GM12874 (cell line): ENCODE measurements at regions not wholly inside any gene's neighbourhood (a gene's known extent, or its start where the extent isn't known, plus 50 kb on each side); places are given as distances from the start of the nearest gene placed in this dataset.

Experiments used
- CTCF ChIP-seq: IDR thresholded peaks from 2 replicates; pipeline ENCODE4 v1.5.1; 2011; ENCODE audit warnings: low read depth, mild to moderate bottlenecking, control low read depth, low read length, moderate library complexity; ENCODE audit not compliant: insufficient read depth

DNA sequence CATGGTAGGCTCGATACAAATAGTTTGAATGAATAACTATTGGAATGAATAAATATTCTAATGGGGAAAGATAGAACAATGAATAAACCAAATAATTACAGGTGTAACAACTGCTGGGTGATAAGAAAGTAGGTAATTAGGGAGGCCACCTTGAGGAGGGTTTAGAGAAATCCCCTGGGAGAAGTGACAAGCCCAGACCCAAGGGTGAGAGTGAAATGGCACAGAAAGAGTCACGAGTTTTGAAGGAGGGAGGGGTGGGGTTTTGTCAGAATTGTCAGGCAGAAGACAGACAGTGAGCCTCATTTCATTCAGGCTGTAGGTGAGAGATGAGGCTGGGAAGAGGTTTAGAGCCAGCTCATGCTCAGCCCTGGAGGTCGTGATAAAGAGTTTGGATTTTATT lies 71.6 kb upstream of the L3MBTL4 start:
- TF ChIP-seq CTCF = no peak

DNA sequence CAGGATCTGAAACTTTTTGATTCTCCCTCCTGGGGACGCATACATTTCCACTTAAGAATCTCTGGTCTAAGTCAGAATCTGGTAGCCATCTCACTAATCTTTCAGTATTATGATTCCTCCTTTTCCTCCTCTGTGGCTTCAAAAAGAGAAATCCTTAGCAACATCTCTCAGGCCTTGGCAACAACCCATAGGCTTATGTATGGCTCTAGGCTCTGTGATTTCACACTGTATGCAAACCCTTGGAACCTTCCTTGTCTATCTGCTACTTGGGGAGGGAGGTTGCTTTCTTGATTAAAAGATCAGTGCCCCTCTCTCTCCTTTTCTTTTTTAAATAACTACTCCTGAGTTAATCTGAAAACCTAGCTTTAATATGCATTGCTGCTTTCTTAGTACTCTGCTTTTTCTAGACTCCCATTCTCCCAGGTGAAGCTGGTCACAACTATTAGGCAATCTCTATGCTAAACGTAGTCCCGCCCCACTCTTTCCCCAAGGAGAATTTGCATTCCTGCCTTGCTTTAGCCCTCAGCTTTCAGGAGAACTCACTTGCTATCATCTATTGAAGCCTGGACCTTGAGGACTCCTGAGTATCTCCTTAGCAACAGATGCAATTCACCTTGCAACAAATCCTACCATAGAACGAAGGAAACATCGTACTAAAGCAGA lies 72.2 kb upstream of the L3MBTL4 start:
- TF ChIP-seq CTCF = no peak

DNA sequence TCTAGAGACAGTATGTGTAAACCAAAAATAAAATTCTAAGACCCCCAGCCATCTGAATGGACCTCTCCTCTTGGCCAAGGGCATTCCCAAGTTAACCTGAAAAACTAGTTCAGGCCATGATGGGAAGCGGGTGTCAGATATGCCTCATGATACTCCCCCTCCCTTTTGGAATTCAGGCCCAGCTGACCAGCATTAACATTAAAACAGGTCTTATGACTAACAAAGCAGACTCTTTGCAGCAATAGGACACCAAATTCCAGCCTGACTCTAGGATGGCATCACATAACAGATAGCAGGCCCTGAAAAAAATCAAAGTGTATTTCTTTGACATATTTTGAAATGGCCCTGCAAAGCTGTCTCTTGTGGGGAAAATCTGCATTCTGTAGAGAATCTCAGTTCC lies 73.3 kb upstream of the L3MBTL4 start:
- no peak for TF ChIP-seq CTCF

- no peak for TF ChIP-seq CTCF
These were observed 74.2 kb upstream of the L3MBTL4 start for GRCh38 chr18:6488956-6489355.

DNA sequence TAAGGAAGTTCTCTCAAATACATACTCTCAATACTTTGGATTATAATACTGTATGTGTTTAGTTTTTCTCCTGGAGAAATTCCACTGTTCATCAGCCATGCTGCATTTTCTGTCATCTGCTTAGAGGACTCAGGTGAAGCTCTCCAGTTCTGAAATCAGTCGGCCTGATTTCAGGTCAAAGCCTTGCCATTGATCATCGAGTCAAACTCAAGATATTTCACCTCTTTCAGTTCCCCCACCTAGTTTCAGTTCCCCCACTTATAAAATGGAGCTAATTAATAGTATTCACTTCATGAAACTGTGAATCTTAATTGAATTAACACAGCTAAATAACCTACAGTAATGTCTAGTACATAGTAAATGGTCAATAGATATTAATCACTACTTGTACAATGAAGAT lies 75.3 kb upstream of the L3MBTL4 start:
- TF ChIP-seq CTCF = no peak

GRCh38 chr18:6493194-6493593 lies 78.5 kb upstream of the L3MBTL4 start:
- TF ChIP-seq CTCF = no peak

GRCh38 chr18:6495536-6495935 lies 80.8 kb upstream of the L3MBTL4 start:
- TF ChIP-seq CTCF = no peak
